ENCODE measurements at regions not wholly inside any gene's neighbourhood (a gene's known extent, or its start where the extent isn't known, plus 50 kb on each side); places are given as distances from the start of the nearest gene placed in this dataset.

GRCh38 chr6:132952031-132952867, 137.9 kb downstream of the RPS12 start:
- H3K9me3 Mint-ChIP-seq, result no peaks in the 10 kb centered on the region
- DNase-seq, result no peak
- no peaks in the 10 kb centered on the region for H3K36me3 Mint-ChIP-seq
- H3K4me1 Mint-ChIP-seq, result no peaks in the 10 kb centered on the region
- no peak overlapping the region for H3K27ac Mint-ChIP-seq
- H3K27me3 Mint-ChIP-seq, result peaks cover 14 to 26% (median 23%) of the 10 kb centered on the region in 3 donors
- ATAC-seq (ENCODE audit: low read depth in 2 of 2), result no peak
- no peak overlapping the region for H3K4me3 Mint-ChIP-seq

- H3K4me3 Mint-ChIP-seq, result no peak overlapping the region
- peaks cover 21 to 33% (median 29%) of the 10 kb centered on the region in 3 donors for H3K27me3 Mint-ChIP-seq
- no peak for DNase-seq
- no peak for ATAC-seq (ENCODE audit: low read depth in 2 of 2)
- no peaks in the 10 kb centered on the region for H3K4me1 Mint-ChIP-seq
- H3K9me3 Mint-ChIP-seq, result no peaks in the 10 kb centered on the region
- no peak overlapping the region for H3K27ac Mint-ChIP-seq
- no peaks in the 10 kb centered on the region for H3K36me3 Mint-ChIP-seq
Observed at GRCh38 chr6:132952986-132953385, 138.6 kb downstream of the RPS12 start.

DNA sequence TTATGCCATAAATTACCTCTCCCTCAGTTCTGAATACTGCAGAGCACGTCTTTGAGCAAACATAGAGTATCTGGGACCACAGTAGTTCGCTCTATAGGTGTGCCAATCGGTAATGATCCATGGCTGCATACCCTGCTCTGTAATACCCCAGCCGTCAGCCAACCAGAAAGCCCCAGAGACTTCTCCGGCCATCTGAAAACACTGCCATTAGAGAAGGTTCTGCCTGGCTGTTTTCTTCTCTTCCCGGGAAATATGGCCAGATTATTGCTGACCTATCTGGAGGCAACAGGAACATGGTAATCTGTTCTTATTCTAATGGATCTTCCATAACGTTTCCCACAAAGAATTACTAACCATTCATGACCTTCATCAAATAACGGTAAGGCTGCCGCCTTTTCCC, 139.9 kb downstream of the RPS12 start:
- Mint-ChIP-seq H3K4me3 (no peak overlapping the region), H3K9me3 (no peaks in the 10 kb centered on the region), H3K27me3 (peaks cover 23 to 40% (median 37%) of the 10 kb centered on the region in 3 donors), H3K27ac (no peak overlapping the region), H3K36me3 (no peaks in the 10 kb centered on the region), H3K4me1 (no peaks in the 10 kb centered on the region)
- DNase-seq, result no peak
- no peak for ATAC-seq (ENCODE audit: low read depth in 2 of 2)

DNA sequence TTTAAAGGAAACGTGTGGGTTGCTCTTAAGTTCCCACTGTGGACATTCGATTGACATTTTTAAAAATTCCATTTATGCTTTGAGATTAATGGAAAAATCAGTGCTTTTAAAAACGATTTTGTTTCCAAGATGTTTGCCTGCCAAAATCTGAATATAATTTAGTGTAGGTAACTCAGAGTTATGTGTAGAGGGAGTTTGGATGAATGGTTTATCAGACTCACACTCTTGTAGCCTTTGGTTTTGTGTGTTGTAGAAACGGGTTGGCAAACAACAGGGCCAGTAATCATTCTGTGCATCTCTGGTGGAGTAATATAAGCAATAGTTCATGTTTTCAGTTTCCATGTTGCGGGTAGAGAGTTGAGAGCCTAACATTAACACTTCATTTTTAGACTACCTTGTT, 140.6 kb downstream of the RPS12 start:
- Mint-ChIP-seq H3K4me3 (no peak overlapping the region), H3K9me3 (no peaks in the 10 kb centered on the region), H3K27ac (peak overlapping the region in 1 of 6 donors; percentile 74), H3K27me3 (peaks cover 19 to 42% (median 35%) of the 10 kb centered on the region in 3 donors), H3K36me3 (no peaks in the 10 kb centered on the region), H3K4me1 (no peaks in the 10 kb centered on the region)
- no peak for ATAC-seq (ENCODE audit: low read depth in 2 of 2)
- DNase-seq, result no peak

DNA sequence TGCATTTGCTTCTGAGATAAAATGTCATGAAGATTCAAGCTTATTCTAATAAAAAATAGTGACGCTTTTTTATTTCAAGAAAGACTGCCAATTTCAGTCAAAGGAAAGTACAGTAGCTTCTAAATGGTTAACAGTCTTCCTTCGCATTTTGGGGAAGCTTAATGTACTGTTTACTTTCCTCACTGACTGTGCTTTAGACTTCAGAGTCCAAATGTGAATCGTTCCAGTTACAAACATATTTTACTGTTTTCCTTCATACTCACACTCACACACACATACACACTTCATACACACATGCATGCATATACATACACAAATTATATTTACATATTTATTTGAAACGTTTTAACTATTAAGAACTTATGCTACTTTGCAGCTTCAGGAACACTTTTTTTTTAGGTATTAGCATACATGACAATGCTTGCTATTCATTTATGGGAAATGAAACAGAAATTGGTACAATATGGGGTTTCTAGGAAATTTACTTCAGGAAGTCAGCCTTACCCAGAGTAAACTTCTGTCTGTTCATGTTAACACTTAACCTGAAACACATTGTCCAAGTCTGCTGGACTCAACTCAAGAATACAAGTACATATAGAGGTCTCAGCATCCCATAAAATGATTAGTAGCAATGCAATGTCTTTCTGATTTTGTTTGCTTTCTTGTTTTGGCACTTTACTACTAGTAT, 145.4 kb downstream of the RPS12 start:
- Mint-ChIP-seq H3K9me3 (no peaks in the 10 kb centered on the region), H3K4me1 (peaks cover 0 to 3% (median 0%) of the 10 kb centered on the region in 3 donors), H3K36me3 (no peaks in the 10 kb centered on the region), H3K27me3 (peaks cover 42 to 59% (median 48%) of the 10 kb centered on the region in 3 donors), H3K27ac (no peak overlapping the region), H3K4me3 (no peak overlapping the region)
- DNase-seq, result no peak
- no peak for ATAC-seq (ENCODE audit: low read depth in 2 of 2)

GRCh38 chr6:132960720-132961119, 146.4 kb downstream of the RPS12 start:
- H3K4me1 Mint-ChIP-seq, result peaks cover 0 to 3% (median 0%) of the 10 kb centered on the region in 3 donors
- no peak for DNase-seq
- H3K4me3 Mint-ChIP-seq, result no peak overlapping the region

DNA sequence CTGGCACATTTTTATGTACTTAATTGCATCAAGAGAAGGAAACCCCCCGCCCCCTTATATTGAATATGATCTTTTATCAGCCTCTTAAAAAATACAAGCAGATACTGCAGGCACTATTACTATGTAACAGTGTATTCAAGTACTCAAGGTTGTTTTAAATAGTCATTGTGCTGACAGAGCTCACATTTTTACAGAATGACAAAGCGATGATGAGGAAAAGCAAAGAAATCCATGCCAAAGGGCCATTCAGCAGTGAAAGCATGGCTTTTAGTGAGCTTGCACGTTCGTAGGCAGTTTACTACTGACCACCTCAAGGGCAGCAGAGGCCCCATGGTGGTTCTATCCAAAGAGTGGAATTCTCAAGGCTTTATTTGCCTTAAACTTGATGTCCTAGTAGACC, 146.8 kb downstream of the RPS12 start:
- H3K27me3 Mint-ChIP-seq, result peaks cover 45 to 54% (median 46%) of the 10 kb centered on the region in 3 donors

More at GRCh38 chr6:132960720-132961119, 146.4 kb downstream of the RPS12 start:
- Mint-ChIP-seq H3K9me3 (no peaks in the 10 kb centered on the region), H3K27ac (no peak overlapping the region), H3K36me3 (no peaks in the 10 kb centered on the region), H3K27me3 (peaks cover 45 to 54% (median 46%) of the 10 kb centered on the region in 3 donors)
- ATAC-seq (ENCODE audit: low read depth in 2 of 2), result no peak

GRCh38 chr6:132961610-132962009, 147.2 kb downstream of the RPS12 start:
- Mint-ChIP-seq H3K27me3 (peaks cover 42 to 52% (median 45%) of the 10 kb centered on the region in 3 donors), H3K4me1 (peaks cover 0 to 3% (median 0%) of the 10 kb centered on the region in 3 donors), H3K36me3 (no peaks in the 10 kb centered on the region), H3K4me3 (no peak overlapping the region), H3K27ac (no peak overlapping the region), H3K9me3 (no peaks in the 10 kb centered on the region)
- DNase-seq, result no peak
- no peak for ATAC-seq (ENCODE audit: low read depth in 2 of 2)

More for the DNA sequence above, 146.8 kb downstream of the RPS12 start:
- peaks cover 0 to 3% (median 0%) of the 10 kb centered on the region in 3 donors for H3K4me1 Mint-ChIP-seq
- no peaks in the 10 kb centered on the region for H3K36me3 Mint-ChIP-seq
- ATAC-seq (ENCODE audit: low read depth in 2 of 2) (no peak), DNase-seq (no peak)
- H3K27ac Mint-ChIP-seq, result no peak overlapping the region
- no peaks in the 10 kb centered on the region for H3K9me3 Mint-ChIP-seq
- no peak overlapping the region for H3K4me3 Mint-ChIP-seq

DNA sequence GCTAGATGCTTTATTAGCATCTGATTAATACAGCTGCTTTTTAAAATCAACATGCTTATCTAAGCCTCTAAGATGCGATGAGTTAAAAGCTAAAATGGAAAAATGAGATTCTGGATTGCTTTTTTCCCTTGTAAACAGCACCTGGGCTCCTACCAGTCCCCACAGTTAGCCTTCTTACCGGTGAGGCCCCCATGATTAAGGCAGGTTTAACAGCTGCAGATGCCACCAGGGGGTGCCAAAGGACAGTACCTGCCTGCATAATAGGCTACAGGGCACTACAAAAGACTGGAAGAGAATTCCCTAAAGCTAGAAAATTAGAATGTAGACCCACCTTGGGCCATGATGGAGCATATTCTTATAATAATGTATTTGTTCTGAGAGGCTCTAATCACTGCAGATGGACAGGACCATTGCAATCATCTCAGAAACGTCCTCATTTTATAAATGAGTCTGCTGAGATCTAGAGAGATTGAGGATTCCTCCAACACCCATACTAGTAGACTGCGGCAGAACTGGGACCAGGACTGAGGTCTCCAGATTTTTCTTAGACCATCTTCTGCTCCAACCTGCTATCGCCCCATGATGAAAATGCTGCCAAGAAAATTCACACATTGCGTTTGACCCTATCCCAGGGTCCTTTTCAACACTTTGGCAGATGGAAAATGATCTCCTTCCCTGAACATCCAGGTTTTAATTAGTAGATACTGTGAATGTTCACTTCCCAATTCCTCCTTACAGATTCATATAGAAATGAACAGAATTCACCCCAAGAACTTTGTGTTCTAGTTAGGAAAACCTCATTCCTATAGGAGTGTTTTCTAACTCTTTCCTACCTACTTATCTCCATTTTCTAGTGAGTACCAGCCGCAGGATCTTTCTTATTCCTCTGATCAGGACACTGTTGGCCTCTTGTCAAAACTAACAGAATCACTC, 148.8 kb downstream of the RPS12 start:
- ATAC-seq (ENCODE audit: low read depth in 2 of 2) (peak; percentile 72 to 78), DNase-seq (peak; percentile 26)
- Mint-ChIP-seq H3K4me3 (no peak overlapping the region), H3K9me3 (no peaks in the 10 kb centered on the region), H3K36me3 (no peaks in the 10 kb centered on the region), H3K4me1 (peaks cover 0 to 3% (median 0%) of the 10 kb centered on the region in 3 donors), H3K27me3 (peaks cover 33 to 40% (median 33%) of the 10 kb centered on the region in 3 donors), H3K27ac (no peak overlapping the region)

DNA sequence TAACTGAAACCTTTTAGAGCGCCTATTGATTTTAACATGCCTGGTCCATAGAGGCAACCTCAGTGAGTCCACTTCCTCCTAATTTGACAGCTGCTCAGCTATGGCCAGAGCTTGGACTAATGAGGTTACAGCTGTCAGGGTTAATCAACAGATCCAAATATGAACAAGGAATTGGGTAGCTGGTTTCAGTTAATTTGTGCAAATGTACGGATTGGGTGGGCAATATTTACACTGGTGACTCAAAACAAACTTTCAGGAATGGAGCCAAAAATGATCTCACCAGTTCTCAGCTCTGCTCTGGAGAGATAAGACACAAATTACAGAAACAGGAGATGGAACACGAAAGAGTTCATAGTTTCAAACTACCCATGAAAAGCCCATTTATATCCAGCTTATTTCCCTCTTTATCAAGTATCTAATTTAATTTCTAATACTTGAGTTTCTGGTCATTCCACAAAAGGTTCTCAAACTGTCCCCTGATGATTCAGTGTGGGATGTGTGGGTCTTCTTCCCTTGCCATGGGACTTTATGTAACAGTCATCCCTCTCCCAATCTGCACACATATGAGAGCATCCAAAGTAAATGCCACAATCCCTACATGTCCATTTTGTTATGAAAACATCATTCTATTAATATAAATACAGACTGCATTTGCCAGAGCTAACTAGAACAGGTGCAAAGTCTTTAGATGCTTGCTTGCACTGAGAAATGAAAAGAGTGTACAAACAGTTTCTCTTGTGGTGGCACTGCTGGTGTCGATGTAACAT, 149.9 kb downstream of the RPS12 start:
- Mint-ChIP-seq H3K27me3 (peaks cover 26 to 34% (median 33%) of the 10 kb centered on the region in 3 donors), H3K4me1 (peaks cover 0 to 3% (median 0%) of the 10 kb centered on the region in 3 donors), H3K4me3 (no peak overlapping the region), H3K36me3 (no peaks in the 10 kb centered on the region), H3K9me3 (no peaks in the 10 kb centered on the region), H3K27ac (no peak overlapping the region)
- DNase-seq, result no peak
- no peak for ATAC-seq (ENCODE audit: low read depth in 2 of 2)

- H3K27ac Mint-ChIP-seq, result no peak overlapping the region
- no peak overlapping the region for H3K4me3 Mint-ChIP-seq
- H3K9me3 Mint-ChIP-seq, result no peaks in the 10 kb centered on the region
- no peaks in the 10 kb centered on the region for H3K36me3 Mint-ChIP-seq
- DNase-seq, result no peak
- peaks cover 0 to 3% (median 0%) of the 10 kb centered on the region in 3 donors for H3K4me1 Mint-ChIP-seq
- ATAC-seq (ENCODE audit: low read depth in 2 of 2), result no peak
- peaks cover 25 to 35% (median 33%) of the 10 kb centered on the region in 3 donors for H3K27me3 Mint-ChIP-seq
Observed at GRCh38 chr6:132964868-132965382, 150.6 kb downstream of the RPS12 start.

DNA sequence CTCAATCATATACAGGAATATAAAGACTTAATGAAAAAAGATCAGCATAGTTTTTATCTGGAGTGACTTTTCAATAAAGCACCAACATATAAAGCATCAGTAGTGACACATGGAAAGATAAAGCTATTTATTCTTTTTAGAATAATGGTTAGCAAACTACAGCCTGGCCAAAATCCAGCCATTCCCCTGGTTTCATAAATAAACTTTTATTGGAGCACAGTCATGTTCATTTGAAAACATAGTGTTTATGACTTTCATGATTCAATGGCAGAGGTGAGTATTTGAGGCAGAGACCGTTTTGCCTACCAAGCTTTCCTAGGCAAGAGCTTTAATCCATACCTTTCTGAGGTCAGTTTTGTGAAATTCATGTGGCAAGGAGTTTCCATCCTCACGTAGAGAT, 153.5 kb downstream of the RPS12 start:
- no peak for ATAC-seq (ENCODE audit: low read depth in 2 of 2)
- Mint-ChIP-seq H3K27me3 (peaks cover 12 to 26% (median 21%) of the 10 kb centered on the region in 3 donors), H3K27ac (no peak overlapping the region), H3K9me3 (no peaks in the 10 kb centered on the region), H3K4me3 (no peak overlapping the region), H3K4me1 (peaks cover 0 to 1% (median 0%) of the 10 kb centered on the region in 3 donors), H3K36me3 (no peaks in the 10 kb centered on the region)
- no peak for DNase-seq
